Thymus (tissue), 11 donors: ENCODE measurements at regions not wholly inside any gene's neighbourhood (a gene's known extent, or its start where the extent isn't known, plus 50 kb on each side); places are given as distances from the start of the nearest gene placed in this dataset.

ENCODE experiments used
- DNase-seq, 9 donors: peaks; one replicate each; pipeline ENCODE4 v3.0.0-alpha.2; 2013; ENCODE audit warnings: low spot score in 9 of 9, low read depth in 6 of 9, missing footprints in 1 of 9
- H3K27ac ChIP-seq, 2 donors: one replicate each; pipeline ENCODE4 v1.5.1; 2013; ENCODE audit warnings: control low read depth in 1 of 2, low read depth in 1 of 2, low read length in 1 of 2, mild to moderate bottlenecking in 1 of 2, moderate library complexity in 1 of 2
- H3K27me3 ChIP-seq, 2 donors: one replicate each; pipeline ENCODE4 v1.5.1; 2013; ENCODE audit warnings: low read length in 1 of 2; ENCODE audit not compliant: control insufficient read depth in 2 of 2, insufficient read depth in 1 of 2
- H3K36me3 ChIP-seq, 2 donors: one replicate each; pipeline ENCODE4 v1.5.1; 2013; ENCODE audit warnings: low read length in 1 of 2, mild to moderate bottlenecking in 1 of 2, moderate library complexity in 1 of 2; ENCODE audit not compliant: control insufficient read depth in 2 of 2, insufficient read depth in 2 of 2
- H3K4me1 ChIP-seq, 2 donors: one replicate each; pipeline ENCODE4 v1.5.1; 2013; ENCODE audit warnings: low read length in 2 of 2; ENCODE audit not compliant: control insufficient read depth in 2 of 2, insufficient read depth in 2 of 2
- H3K4me3 ChIP-seq, 2 donors: one replicate each; pipeline ENCODE4 v1.5.1; 2013; ENCODE audit warnings: low read length in 2 of 2, control low read depth in 1 of 2, mild to moderate bottlenecking in 1 of 2
- H3K9me3 ChIP-seq, 2 donors: one replicate each; pipeline ENCODE4 v1.5.1; 2013; ENCODE audit warnings: low read length in 1 of 2, mild to moderate bottlenecking in 1 of 2; ENCODE audit not compliant: control insufficient read depth in 2 of 2, insufficient read depth in 1 of 2
- WGBS: extraction: QIAGEN DNeasy Blood & Tissue Kit; methylation state at CpG from one replicate; pipeline ENCODE4 v1.1.7; 2013; 5-methylcytosine and 5-hydroxymethylcytosine counted together
- donor health status: healthy.

GRCh38 chr1:104884939-104885338 lies 1135.2 kb downstream of the AMY1C start:
- Histone ChIP-seq H3K9me3 (no peaks in the 10 kb centered on the region), H3K27ac (no peak overlapping the region), H3K27me3 (no peaks in the 10 kb centered on the region), H3K4me3 (no peak overlapping the region), H3K4me1 (no peaks in the 10 kb centered on the region), H3K36me3 (no peaks in the 10 kb centered on the region)
- no peak for DNase-seq
- 85% methylated on average over 2 of the region's 2 CpGs for WGBS

DNA sequence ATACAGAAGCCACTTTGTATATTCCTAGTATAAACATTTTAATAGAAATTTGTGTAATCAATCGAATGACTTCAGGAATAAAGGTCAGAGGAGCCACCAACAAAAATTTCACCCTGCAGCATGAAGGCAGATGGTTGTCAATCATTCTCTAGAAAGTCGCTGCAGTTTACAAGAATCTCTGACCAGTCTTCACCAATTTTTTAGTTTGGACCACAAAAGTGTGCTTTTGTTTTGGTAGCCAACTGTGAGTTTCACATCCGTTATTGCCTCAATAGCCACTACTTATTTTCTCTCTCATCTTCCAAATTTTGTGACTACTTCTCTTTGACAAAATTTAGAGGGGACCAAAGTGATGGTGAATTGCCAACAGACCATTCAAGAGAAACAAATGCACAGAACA lies 1155.6 kb downstream of the AMY1C start:
- H3K27me3 ChIP-seq = no peaks in the 10 kb centered on the region
- DNase-seq = no peak
- H3K4me1 ChIP-seq = no peaks in the 10 kb centered on the region
- no peak overlapping the region for H3K27ac ChIP-seq
- WGBS = 87% methylated on average over 3 of the region's 3 CpGs
- H3K4me3 ChIP-seq = no peak overlapping the region
- no peaks in the 10 kb centered on the region for H3K9me3 ChIP-seq
- H3K36me3 ChIP-seq = no peaks in the 10 kb centered on the region

DNA sequence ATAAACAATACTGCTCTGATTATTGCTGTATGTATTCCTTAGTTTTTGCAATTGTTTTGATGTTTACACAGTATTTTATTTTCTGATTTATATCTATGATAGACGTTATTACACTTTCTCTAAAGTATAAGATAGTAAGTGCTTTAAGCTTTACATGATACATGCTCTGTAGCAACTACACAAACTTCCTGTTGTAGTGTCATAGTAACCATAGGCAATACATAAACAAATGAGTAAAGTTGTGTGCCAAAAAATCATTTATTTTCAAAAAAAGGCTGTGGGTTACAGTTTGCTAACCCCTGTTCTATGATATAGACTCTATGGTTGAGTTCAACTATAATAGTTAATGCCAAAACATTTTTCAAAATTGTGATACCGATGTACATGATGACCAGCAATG lies 1156.4 kb downstream of the AMY1C start:
- no peaks in the 10 kb centered on the region for H3K27me3 ChIP-seq
- no peaks in the 10 kb centered on the region for H3K36me3 ChIP-seq
- DNase-seq = no peak
- H3K27ac ChIP-seq = no peak overlapping the region
- WGBS = 68% methylated on average over 2 of the region's 2 CpGs
- no peak overlapping the region for H3K4me3 ChIP-seq
- no peaks in the 10 kb centered on the region for H3K4me1 ChIP-seq
- H3K9me3 ChIP-seq = no peaks in the 10 kb centered on the region

- DNase-seq = no peak
- Histone ChIP-seq H3K27me3 (no peaks in the 10 kb centered on the region), H3K4me3 (no peak overlapping the region), H3K27ac (no peak overlapping the region), H3K9me3 (no peaks in the 10 kb centered on the region), H3K4me1 (no peaks in the 10 kb centered on the region), H3K36me3 (no peaks in the 10 kb centered on the region)
- 97% methylated on average over 1 of the region's 1 CpG for WGBS
These were observed 1169.5 kb downstream of the AMY1C start for GRCh38 chr1:104919188-104919587.

GRCh38 chr1:104921525-104921924 lies 1171.8 kb downstream of the AMY1C start:
- H3K9me3 ChIP-seq = no peaks in the 10 kb centered on the region

GRCh38 chr1:104923075-104923474 lies 1173.4 kb downstream of the AMY1C start:
- Histone ChIP-seq H3K4me1 (no peaks in the 10 kb centered on the region), H3K27me3 (no peaks in the 10 kb centered on the region), H3K36me3 (no peaks in the 10 kb centered on the region), H3K27ac (no peak overlapping the region), H3K4me3 (no peak overlapping the region), H3K9me3 (no peaks in the 10 kb centered on the region)
- no peak for DNase-seq
- WGBS = 94% methylated on average over 7 of the region's 7 CpGs

More at GRCh38 chr1:104921525-104921924, 1171.8 kb downstream of the AMY1C start:
- Histone ChIP-seq H3K36me3 (no peaks in the 10 kb centered on the region), H3K4me1 (no peaks in the 10 kb centered on the region), H3K4me3 (no peak overlapping the region), H3K27ac (no peak overlapping the region), H3K27me3 (no peaks in the 10 kb centered on the region)
- DNase-seq = no peak

- Histone ChIP-seq H3K4me1 (no peaks in the 10 kb centered on the region), H3K4me3 (no peak overlapping the region), H3K36me3 (no peaks in the 10 kb centered on the region), H3K9me3 (peaks cover 0 to 19% of the 10 kb centered on the region in 2 donors), H3K27ac (no peak overlapping the region), H3K27me3 (no peaks in the 10 kb centered on the region)
- no peak for DNase-seq
- WGBS = 96% methylated on average over 1 of the region's 1 CpG
These were observed 1179.6 kb downstream of the AMY1C start for GRCh38 chr1:104929280-104929679.

DNA sequence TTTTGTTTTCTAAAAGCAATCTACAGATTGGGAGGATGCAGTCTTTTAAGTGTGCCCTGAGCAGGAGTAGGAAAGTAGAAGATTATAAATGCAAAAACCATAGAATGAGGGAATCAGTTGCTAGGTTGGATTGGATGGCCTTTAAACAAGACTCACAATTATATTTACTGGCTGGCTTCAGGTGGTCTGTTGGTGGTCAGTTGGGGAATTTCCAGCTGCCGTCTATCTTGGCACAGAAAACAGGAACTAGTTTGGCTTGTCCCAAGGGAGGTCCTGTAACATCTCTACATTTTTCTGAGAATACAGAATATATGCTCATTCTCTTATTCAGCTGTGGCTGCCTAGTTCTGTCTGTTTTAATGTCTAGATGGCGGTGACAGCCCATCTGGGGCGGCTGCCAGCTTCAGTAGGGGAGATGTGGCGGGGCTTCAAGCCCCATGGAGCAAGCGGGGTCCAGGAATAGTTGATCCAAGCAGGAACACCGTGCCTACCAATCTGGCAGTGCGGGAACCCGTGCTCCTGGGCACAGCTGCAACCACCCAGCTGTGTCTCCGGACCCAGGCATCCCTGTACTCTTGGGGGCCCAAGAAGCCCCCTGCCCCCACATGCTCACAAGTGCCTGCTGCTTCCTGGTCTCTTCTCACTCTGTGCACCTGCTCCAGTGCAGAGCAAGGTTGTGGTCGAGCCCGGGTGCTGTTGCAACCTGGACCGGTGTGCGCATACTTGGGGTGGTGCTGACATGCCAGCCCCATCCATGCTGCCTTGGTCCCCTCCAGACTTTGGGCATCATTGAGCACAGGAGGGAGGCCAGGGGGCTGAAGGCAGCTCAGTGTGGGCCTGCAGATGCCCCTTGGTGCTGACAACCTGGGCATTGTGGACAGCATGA lies 1182.6 kb downstream of the AMY1C start:
- Histone ChIP-seq H3K9me3 (peaks cover 0 to 19% of the 10 kb centered on the region in 2 donors), H3K4me1 (no peaks in the 10 kb centered on the region), H3K27me3 (no peaks in the 10 kb centered on the region), H3K4me3 (no peak overlapping the region), H3K27ac (no peak overlapping the region), H3K36me3 (no peaks in the 10 kb centered on the region)
- DNase-seq = no peak
- 86% methylated on average over 13 of the region's 13 CpGs for WGBS

- no peak overlapping the region for H3K4me3 ChIP-seq
- H3K36me3 ChIP-seq = no peaks in the 10 kb centered on the region
- peaks cover 0 to 19% of the 10 kb centered on the region in 2 donors for H3K9me3 ChIP-seq
- no peak for DNase-seq
- H3K27ac ChIP-seq = no peak overlapping the region
- WGBS = 92% methylated on average over 14 of the region's 14 CpGs
- H3K4me1 ChIP-seq = no peaks in the 10 kb centered on the region
- H3K27me3 ChIP-seq = no peaks in the 10 kb centered on the region
These were observed 1183.4 kb downstream of the AMY1C start for GRCh38 chr1:104932949-104933679.
